ENCODE measurements at regions not wholly inside any gene's neighbourhood (a gene's known extent, or its start where the extent isn't known, plus 50 kb on each side); places are given as distances from the start of the nearest gene placed in this dataset.
"Not testable (repeated sequence)": the region's sequence is repeated elsewhere in the genome, so short reads cannot be mapped to it uniquely, and the experiment has no call there.

DNA sequence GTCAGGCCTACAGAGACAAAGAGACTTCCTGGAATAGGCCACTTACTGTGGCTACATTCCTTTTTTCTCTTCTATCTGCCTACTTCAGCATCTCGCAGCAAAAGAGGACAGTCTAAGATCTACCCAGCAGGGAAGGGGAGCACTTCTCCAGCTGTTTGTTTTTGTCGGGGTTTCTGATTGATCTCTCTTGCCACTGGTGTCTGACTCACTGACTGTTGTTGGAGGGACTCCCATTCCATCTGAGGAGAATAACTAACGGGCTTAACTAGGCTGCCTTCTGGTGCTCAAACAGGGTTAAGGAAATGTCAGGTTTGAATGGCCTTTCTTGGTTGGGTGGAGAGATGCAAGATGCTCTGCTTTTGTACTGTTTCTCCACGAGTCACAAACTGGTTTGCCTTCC lies 100.2 kb upstream of the TMEM164 start:
- TF ChIP-seq, protein P1, sequence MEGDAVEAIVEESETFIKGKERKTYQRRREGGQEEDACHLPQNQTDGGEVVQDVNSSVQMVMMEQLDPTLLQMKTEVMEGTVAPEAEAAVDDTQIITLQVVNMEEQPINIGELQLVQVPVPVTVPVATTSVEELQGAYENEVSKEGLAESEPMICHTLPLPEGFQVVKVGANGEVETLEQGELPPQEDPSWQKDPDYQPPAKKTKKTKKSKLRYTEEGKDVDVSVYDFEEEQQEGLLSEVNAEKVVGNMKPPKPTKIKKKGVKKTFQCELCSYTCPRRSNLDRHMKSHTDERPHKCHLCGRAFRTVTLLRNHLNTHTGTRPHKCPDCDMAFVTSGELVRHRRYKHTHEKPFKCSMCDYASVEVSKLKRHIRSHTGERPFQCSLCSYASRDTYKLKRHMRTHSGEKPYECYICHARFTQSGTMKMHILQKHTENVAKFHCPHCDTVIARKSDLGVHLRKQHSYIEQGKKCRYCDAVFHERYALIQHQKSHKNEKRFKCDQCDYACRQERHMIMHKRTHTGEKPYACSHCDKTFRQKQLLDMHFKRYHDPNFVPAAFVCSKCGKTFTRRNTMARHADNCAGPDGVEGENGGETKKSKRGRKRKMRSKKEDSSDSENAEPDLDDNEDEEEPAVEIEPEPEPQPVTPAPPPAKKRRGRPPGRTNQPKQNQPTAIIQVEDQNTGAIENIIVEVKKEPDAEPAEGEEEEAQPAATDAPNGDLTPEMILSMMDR (IDR thresholded peaks at IDR 0.05) = no peak
- no peak for DNase-seq
- H3K9me3 ChIP-seq = no peaks in the 10 kb centered on the region
- no peaks in the 10 kb centered on the region for H3K4me1 ChIP-seq (ENCODE audit: low read depth)
- H3K36me3 ChIP-seq (ENCODE audit: low read depth) = no peaks in the 10 kb centered on the region
- no peak overlapping the region for H3K4me3 ChIP-seq
- intact Hi-C loops (cut with DNase I, micrococcal nuclease) = no loop called here
- ATAC-seq = no peak

DNA sequence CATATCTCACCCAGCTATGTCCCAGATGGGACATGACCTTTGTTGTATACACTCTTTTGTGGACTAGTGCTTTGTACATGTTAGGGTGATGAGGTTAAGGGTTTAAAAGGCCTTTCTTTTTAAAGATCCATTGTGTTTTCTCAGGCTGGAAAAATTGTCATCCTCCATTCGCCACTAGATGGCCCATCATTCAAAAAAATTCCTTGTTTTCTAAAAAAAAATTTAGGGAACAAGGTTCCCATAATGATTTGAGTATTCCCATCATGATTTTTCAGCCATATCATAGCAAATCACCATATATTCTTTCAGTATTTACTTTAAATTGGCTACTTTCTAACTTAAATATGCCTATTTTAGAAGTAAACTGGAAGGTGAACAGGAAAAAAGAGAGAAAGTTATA lies 91.9 kb upstream of the TMEM164 start:
- ATAC-seq = no peak
- intact Hi-C loops (cut with DNase I, micrococcal nuclease) = loop anchor here in 1 of 2 donors (10.0 kb wide), 1 partner anchor 234 kb away; no protein-coding TSS in a partner anchor
- Histone ChIP-seq H3K9me3 (no peaks in the 10 kb centered on the region), H3K4me3 (no peak overlapping the region), H3K36me3 (ENCODE audit: low read depth) (no peaks in the 10 kb centered on the region), H3K4me1 (ENCODE audit: low read depth) (no peaks in the 10 kb centered on the region)
- no peak for DNase-seq
- TF ChIP-seq, protein P1 (IDR thresholded peaks at IDR 0.05) = no peak

DNA sequence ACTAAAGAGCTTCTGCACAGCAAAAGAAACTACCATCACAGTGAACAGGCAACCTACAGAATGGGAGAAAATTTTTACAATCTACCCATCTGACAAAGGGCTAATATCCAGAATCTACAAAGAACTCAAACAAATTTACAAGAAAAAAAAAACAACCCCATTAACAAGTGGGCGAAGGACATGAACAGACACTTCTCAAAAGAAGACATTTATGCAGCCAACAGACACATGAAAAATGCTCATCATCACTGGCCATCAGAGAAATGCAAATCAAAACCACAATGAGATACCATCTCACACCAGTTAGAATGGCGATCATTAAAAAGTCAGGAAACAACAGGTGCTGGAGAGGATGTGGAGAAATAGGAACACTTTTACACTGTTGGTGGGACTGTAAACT lies 89.9 kb upstream of the TMEM164 start:
- not testable (repeated sequence) for DNase-seq; ATAC-seq; H3K9me3 ChIP-seq; H3K4me1 ChIP-seq (ENCODE audit: low read depth); H3K36me3 ChIP-seq (ENCODE audit: low read depth); H3K4me3 ChIP-seq
- intact Hi-C loops (cut with DNase I, micrococcal nuclease) = loop anchor here in 1 of 2 donors (10.0 kb wide), 1 partner anchor 232 kb away; no protein-coding TSS in a partner anchor

DNA sequence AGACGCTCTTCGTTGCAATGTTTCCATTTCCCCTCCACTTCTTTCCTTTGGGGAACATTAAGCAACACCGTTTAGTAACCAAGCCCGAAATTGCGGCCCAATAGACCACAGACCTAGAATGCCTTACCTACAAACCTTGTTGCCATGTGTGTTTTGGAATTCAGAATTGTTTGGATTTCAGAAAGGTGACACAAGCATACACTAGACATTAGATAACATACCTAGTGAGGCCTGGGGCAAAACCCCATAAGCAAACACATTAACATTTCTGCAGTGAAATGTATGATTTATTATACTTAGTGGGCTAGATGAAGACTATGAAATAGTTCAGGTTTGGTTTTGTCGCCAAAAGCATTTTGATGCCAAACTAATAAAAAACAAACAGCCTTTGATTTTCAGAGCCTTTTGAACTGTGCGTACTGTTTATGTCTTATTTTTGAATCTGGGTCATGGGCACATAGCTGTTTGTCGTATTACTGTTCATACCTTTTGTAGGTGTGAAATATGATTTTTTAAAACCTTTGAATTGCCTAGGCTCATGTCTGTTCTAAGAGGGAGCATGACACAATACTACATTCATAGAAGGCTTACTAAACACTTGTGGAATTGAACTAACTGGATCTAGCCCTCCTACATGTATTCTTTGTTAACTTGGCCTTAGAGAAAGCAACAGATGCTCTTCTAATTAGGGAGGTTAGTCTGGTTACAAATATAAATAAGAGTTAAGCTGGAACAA lies 88.6 kb upstream of the TMEM164 start:
- DNase-seq (no peak), ATAC-seq (no peak)

DNA sequence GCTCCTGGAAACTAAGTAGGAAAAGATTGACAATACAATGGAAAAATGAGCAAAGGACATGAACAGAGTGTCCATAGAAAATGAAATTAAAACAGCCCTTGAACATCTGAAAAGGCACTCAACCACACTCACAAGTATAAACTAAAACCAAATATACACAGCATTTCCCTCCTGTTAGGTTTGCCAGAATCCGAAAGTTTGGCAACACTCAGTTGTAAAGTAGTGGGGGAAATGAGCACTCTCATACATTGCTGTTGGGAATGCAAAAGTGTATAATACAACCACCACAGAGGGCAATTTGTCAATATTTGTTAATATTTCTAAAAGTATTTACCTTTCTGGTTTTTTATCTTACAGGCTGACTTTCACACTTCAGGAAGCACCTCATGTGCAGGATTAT lies 84.2 kb upstream of the TMEM164 start:
- DNase-seq (no peak), ATAC-seq (no peak)
- Histone ChIP-seq H3K9me3 (no peaks in the 10 kb centered on the region), H3K4me3 (no peak overlapping the region), H3K4me1 (ENCODE audit: low read depth) (no peaks in the 10 kb centered on the region), H3K36me3 (ENCODE audit: low read depth) (no peaks in the 10 kb centered on the region)
- intact Hi-C loops (cut with DNase I, micrococcal nuclease) = loop anchor here in 1 of 2 donors (10.0 kb wide), 1 partner anchor 226 kb away; no protein-coding TSS in a partner anchor
- TF ChIP-seq, protein P1 (IDR thresholded peaks at IDR 0.05) = no peak

More for the DNA sequence above, 88.6 kb upstream of the TMEM164 start:
- Histone ChIP-seq H3K36me3 (ENCODE audit: low read depth) (no peaks in the 10 kb centered on the region), H3K4me1 (ENCODE audit: low read depth) (no peaks in the 10 kb centered on the region), H3K4me3 (no peak overlapping the region), H3K9me3 (no peaks in the 10 kb centered on the region)
- TF ChIP-seq, protein P1 (IDR thresholded peaks at IDR 0.05) = no peak
- intact Hi-C loops (cut with DNase I, micrococcal nuclease) = loop anchor here in 1 of 2 donors (10.0 kb wide), 1 partner anchor 231 kb away; no protein-coding TSS in a partner anchor

DNA sequence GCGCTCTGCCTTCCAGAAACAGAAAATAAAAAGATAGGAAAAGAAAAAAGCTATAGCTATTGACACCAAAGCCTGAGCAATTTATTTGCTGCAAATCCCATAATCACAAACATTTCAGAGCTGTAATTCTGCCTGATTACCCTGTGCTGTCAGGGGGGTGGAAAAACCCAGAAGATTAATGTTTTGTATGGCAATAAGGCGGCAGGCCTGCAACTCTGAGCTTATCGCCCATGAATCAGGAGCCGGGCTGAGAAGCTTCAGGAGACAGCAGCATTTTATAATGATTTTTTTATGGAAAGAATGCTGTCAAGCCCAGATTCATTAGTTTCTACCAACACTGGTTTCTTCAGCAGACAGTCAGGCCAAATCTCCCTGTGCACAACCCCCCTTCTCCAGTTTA lies 82.6 kb upstream of the TMEM164 start:
- Histone ChIP-seq H3K36me3 (ENCODE audit: low read depth) (no peaks in the 10 kb centered on the region), H3K9me3 (no peaks in the 10 kb centered on the region), H3K4me1 (ENCODE audit: low read depth) (no peaks in the 10 kb centered on the region), H3K4me3 (no peak overlapping the region)
- TF ChIP-seq, protein P1 (IDR thresholded peaks at IDR 0.05) = no peak
- intact Hi-C loops (cut with DNase I, micrococcal nuclease) = no loop called here
- ATAC-seq (no peak), DNase-seq (no peak)
